Fibroblast of lung (primary cell): ENCODE measurements at regions not wholly inside any gene's neighbourhood (a gene's known extent, or its start where the extent isn't known, plus 50 kb on each side); places are given as distances from the start of the nearest gene placed in this dataset.

ENCODE experiments used
- EZH2 ChIP-seq: IDR thresholded peaks from 2 replicates; pipeline ENCODE4 v1.5.1; 2012; ENCODE audit warnings: low read length, control low read depth, mild to moderate bottlenecking; ENCODE audit errors: missing control alignments
- TF ChIP-seq, protein P1 (sequence below), 2 donors: IDR thresholded peaks in 1 of 2; conservative IDR thresholded peaks in 1 of 2; 1 replicate in 1 of 2; 2 replicates in 1 of 2; pipeline ENCODE4 v1.5.1; 2011 to 2012; ENCODE audit warnings: low read length in 2 of 2, control low read depth in 1 of 2, inconsistent platforms in 1 of 2, low read depth in 1 of 2, mild to moderate bottlenecking in 1 of 2

GRCh38 chr5:4113905-4114304, 518.3 kb downstream of the IRX1 start:
- TF ChIP-seq, protein P1, sequence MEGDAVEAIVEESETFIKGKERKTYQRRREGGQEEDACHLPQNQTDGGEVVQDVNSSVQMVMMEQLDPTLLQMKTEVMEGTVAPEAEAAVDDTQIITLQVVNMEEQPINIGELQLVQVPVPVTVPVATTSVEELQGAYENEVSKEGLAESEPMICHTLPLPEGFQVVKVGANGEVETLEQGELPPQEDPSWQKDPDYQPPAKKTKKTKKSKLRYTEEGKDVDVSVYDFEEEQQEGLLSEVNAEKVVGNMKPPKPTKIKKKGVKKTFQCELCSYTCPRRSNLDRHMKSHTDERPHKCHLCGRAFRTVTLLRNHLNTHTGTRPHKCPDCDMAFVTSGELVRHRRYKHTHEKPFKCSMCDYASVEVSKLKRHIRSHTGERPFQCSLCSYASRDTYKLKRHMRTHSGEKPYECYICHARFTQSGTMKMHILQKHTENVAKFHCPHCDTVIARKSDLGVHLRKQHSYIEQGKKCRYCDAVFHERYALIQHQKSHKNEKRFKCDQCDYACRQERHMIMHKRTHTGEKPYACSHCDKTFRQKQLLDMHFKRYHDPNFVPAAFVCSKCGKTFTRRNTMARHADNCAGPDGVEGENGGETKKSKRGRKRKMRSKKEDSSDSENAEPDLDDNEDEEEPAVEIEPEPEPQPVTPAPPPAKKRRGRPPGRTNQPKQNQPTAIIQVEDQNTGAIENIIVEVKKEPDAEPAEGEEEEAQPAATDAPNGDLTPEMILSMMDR (conservative IDR thresholded peaks at IDR 0.05 in 1 of 2, IDR thresholded peaks at IDR 0.05 in 1 of 2; ENCODE audit: low read depth in 1 of 2, low read length in 2 of 2), result no peak
- no peak for TF ChIP-seq EZH2
